ENCODE measurements at regions not wholly inside any gene's neighbourhood (a gene's known extent, or its start where the extent isn't known, plus 50 kb on each side); places are given as distances from the start of the nearest gene placed in this dataset.

GRCh38 chr5:62168506-62169281, 137.3 kb upstream of the KIF2A start:
- TF ChIP-seq EZH2 (IDR thresholded peaks at IDR 0.05; ENCODE audit: borderline replicate concordance, low read length) (no peak), CTCF (conservative IDR thresholded peaks at IDR 0.05 in 1 of 2, IDR thresholded peaks at IDR 0.05 in 1 of 2; ENCODE audit: extremely low read depth in 1 of 2, insufficient read depth in 1 of 2, low read depth in 1 of 2, low read length in 2 of 2) (no peak)
